HK-2 (cell line): ENCODE measurements at regions not wholly inside any gene's neighbourhood (a gene's known extent, or its start where the extent isn't known, plus 50 kb on each side); places are given as distances from the start of the nearest gene placed in this dataset.

Experiments
- DNase-seq: peaks from one replicate; pipeline ENCODE4 v3.0.0-alpha.2; 2018; ENCODE audit not compliant: unreplicated experiment

GRCh38 chr4:130165381-130165780, 1069.4 kb downstream of the C4orf33 start:
- DNase-seq = no peak

GRCh38 chr4:130172156-130172555, 1076.2 kb downstream of the C4orf33 start:
- DNase-seq = no peak

- no peak for DNase-seq
Measured at GRCh38 chr4:130178106-130178505, 1082.2 kb downstream of the C4orf33 start.

GRCh38 chr4:130183096-130183495, 1087.1 kb downstream of the C4orf33 start:
- DNase-seq = no peak

GRCh38 chr4:130183766-130184165, 1087.8 kb downstream of the C4orf33 start:
- no peak for DNase-seq

GRCh38 chr4:130185123-130185522, 1089.2 kb downstream of the C4orf33 start:
- DNase-seq = no peak

- no peak for DNase-seq
Measured at GRCh38 chr4:130186931-130187330, 1091.0 kb downstream of the C4orf33 start.

- no peak for DNase-seq
Measured at GRCh38 chr4:130187587-130187986, 1091.6 kb downstream of the C4orf33 start.

- no peak for DNase-seq
Measured at GRCh38 chr4:130192787-130193186, 1096.8 kb downstream of the C4orf33 start.

- no peak for DNase-seq
Measured at GRCh38 chr4:130197946-130198345, 1102.0 kb downstream of the C4orf33 start.

- DNase-seq = no peak
Measured at GRCh38 chr4:130203571-130203970, 1107.6 kb downstream of the C4orf33 start.

- no peak for DNase-seq
Measured at GRCh38 chr4:130210864-130211263, 1114.9 kb downstream of the C4orf33 start.

- no peak for DNase-seq
Measured at GRCh38 chr4:130214268-130214667, 1118.3 kb downstream of the C4orf33 start.

GRCh38 chr4:130233377-130234047, 1137.6 kb downstream of the C4orf33 start:
- no peak for DNase-seq

- no peak for DNase-seq
Measured at GRCh38 chr4:130238121-130238520, 1142.2 kb downstream of the C4orf33 start.

- no peak for DNase-seq
Measured at GRCh38 chr4:130249002-130249401, 1153.0 kb downstream of the C4orf33 start.

GRCh38 chr4:130257271-130257670, 1161.3 kb downstream of the C4orf33 start:
- peak; percentile 5 for DNase-seq

GRCh38 chr4:130266814-130267213, 1170.9 kb downstream of the C4orf33 start:
- no peak for DNase-seq

- no peak for DNase-seq
Measured at GRCh38 chr4:130288576-130288975, 1192.6 kb downstream of the C4orf33 start.

GRCh38 chr4:130293692-130294091, 1197.7 kb downstream of the C4orf33 start:
- no peak for DNase-seq

GRCh38 chr4:130296448-130296847, 1200.5 kb downstream of the C4orf33 start:
- no peak for DNase-seq

GRCh38 chr4:130306566-130306965, 1210.6 kb downstream of the C4orf33 start:
- DNase-seq = no peak

GRCh38 chr4:130309221-130309620, 1213.3 kb downstream of the C4orf33 start:
- no peak for DNase-seq

GRCh38 chr4:130322439-130322838, 1226.5 kb downstream of the C4orf33 start:
- no peak for DNase-seq
